Loucy (cell line): ENCODE measurements at regions not wholly inside any gene's neighbourhood (a gene's known extent, or its start where the extent isn't known, plus 50 kb on each side); places are given as distances from the start of the nearest gene placed in this dataset.

Experiments
- H2AFZ ChIP-seq: fragments of 200-600 bp; sonication (generic); 2 replicates; pipeline ENCODE4 v1.6.0; 2016; ENCODE audit warnings: antibody characterized with exemption, mild to moderate bottlenecking, low read length, moderate library complexity
- H3F3A ChIP-seq: fragments of 200-600 bp; 2 replicates; pipeline ENCODE4 v1.6.0; 2016; ENCODE audit warnings: antibody characterized with exemption, low read depth, mild to moderate bottlenecking
- H3K27me3 ChIP-seq: fragments of 200-600 bp; sonication (generic); 2 replicates; pipeline ENCODE4 v1.6.1; 2014; ENCODE audit warnings: low read length, mild to moderate bottlenecking; ENCODE audit not compliant: insufficient read depth, poor library complexity, severe bottlenecking
- H3K36me3 ChIP-seq: fragments of 200-600 bp; sonication (generic); 2 replicates; pipeline ENCODE4 v1.6.1; 2016; ENCODE audit warnings: low read length; ENCODE audit not compliant: insufficient read depth
- H3K4me1 ChIP-seq: fragments of 200-600 bp; sonication (generic); 2 replicates; pipeline ENCODE4 v1.5.1; 2014; ENCODE audit warnings: low read length, mild to moderate bottlenecking; ENCODE audit not compliant: insufficient read depth, poor library complexity, severe bottlenecking
- H3K4me2 ChIP-seq: fragments of 200-600 bp; sonication (generic); 2 replicates; pipeline ENCODE4 v1.6.0; 2014; ENCODE audit warnings: antibody characterized with exemption, low read length, low read depth, mild to moderate bottlenecking; ENCODE audit not compliant: poor library complexity, severe bottlenecking
- H3K4me3 ChIP-seq: fragments of 200-600 bp; sonication (generic); 2 replicates; pipeline ENCODE4 v1.5.1; 2014; ENCODE audit warnings: low read length, mild to moderate bottlenecking, mixed read lengths; ENCODE audit not compliant: poor library complexity, severe bottlenecking
- H3K79me2 ChIP-seq: fragments of 200-600 bp; sonication (generic); 2 replicates; pipeline ENCODE4 v1.6.1; 2014; ENCODE audit warnings: low read length; ENCODE audit not compliant: insufficient read depth
- H3K9ac ChIP-seq: fragments of 200-600 bp; sonication (generic); 2 replicates; pipeline ENCODE4 v1.6.0; 2014; ENCODE audit warnings: mild to moderate bottlenecking, low read depth, low read length, moderate library complexity; ENCODE audit not compliant: poor library complexity, severe bottlenecking
- H3K9me2 ChIP-seq: fragments of 200-600 bp; sonication (generic); replicated peaks from 2 replicates; pipeline ENCODE4 v1.6.1; 2016; ENCODE audit warnings: low read depth, low read length, mixed read lengths
- H3K9me3 ChIP-seq: fragments of 200-600 bp; sonication (generic); 2 replicates; pipeline ENCODE4 v1.6.1; 2014; ENCODE audit warnings: mild to moderate bottlenecking, antibody characterized with exemption, low read length, low read depth; ENCODE audit not compliant: insufficient read depth
- H4K20me1 ChIP-seq: fragments of 200-600 bp; sonication (generic); 2 replicates; pipeline ENCODE4 v1.6.0; 2014; ENCODE audit warnings: antibody characterized with exemption, low read length, mild to moderate bottlenecking; ENCODE audit not compliant: insufficient read depth, poor library complexity, severe bottlenecking
- EZH2phosphoT487 ChIP-seq: fragments of 200-600 bp; IDR thresholded peaks from 2 replicates; pipeline ENCODE4 v1.6.1; 2018; ENCODE audit warnings: antibody characterized with exemption, mild to moderate bottlenecking, moderate library complexity, borderline replicate concordance
- TF ChIP-seq, protein P1 (sequence below): fragments of 200-600 bp; sonication (generic); conservative IDR thresholded peaks from 2 replicates; pipeline ENCODE4 v1.5.1; 2014; ENCODE audit warnings: mild to moderate bottlenecking, antibody characterized with exemption, low read length

- no peak overlapping the region for H2AFZ ChIP-seq
- H3K79me2 ChIP-seq: no peaks in the 10 kb centered on the region
- H3F3A ChIP-seq: no peaks in the 10 kb centered on the region
- H3K9me2 ChIP-seq: no peaks in the 10 kb centered on the region
- H3K4me2 ChIP-seq: no peak overlapping the region
- no peaks in the 10 kb centered on the region for H3K9me3 ChIP-seq
- peaks cover 38% of the 10 kb centered on the region; the same call in 1 of the 2 replicates for H3K36me3 ChIP-seq
- no peak overlapping the region for H3K4me3 ChIP-seq
- no peak overlapping the region for H3K9ac ChIP-seq
- H3K27me3 ChIP-seq: no peaks in the 10 kb centered on the region
- H3K4me1 ChIP-seq: no peaks in the 10 kb centered on the region
- no peaks in the 10 kb centered on the region for H4K20me1 ChIP-seq
- TF ChIP-seq, protein P1, sequence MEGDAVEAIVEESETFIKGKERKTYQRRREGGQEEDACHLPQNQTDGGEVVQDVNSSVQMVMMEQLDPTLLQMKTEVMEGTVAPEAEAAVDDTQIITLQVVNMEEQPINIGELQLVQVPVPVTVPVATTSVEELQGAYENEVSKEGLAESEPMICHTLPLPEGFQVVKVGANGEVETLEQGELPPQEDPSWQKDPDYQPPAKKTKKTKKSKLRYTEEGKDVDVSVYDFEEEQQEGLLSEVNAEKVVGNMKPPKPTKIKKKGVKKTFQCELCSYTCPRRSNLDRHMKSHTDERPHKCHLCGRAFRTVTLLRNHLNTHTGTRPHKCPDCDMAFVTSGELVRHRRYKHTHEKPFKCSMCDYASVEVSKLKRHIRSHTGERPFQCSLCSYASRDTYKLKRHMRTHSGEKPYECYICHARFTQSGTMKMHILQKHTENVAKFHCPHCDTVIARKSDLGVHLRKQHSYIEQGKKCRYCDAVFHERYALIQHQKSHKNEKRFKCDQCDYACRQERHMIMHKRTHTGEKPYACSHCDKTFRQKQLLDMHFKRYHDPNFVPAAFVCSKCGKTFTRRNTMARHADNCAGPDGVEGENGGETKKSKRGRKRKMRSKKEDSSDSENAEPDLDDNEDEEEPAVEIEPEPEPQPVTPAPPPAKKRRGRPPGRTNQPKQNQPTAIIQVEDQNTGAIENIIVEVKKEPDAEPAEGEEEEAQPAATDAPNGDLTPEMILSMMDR: no peak
- no peak for TF ChIP-seq EZH2phosphoT487
These were observed 199.5 kb downstream of the SIPA1L2 start for GRCh38 chr1:232430467-232430866.

GRCh38 chr1:232428786-232429530 lies 201.0 kb downstream of the SIPA1L2 start:
- Histone ChIP-seq H3F3A (no peaks in the 10 kb centered on the region), H3K27me3 (no peaks in the 10 kb centered on the region), H2AFZ (no peak overlapping the region), H3K4me2 (no peak overlapping the region), H3K4me3 (no peak overlapping the region), H3K9ac (no peak overlapping the region), H3K4me1 (no peaks in the 10 kb centered on the region), H3K36me3 (peaks cover 30% of the 10 kb centered on the region; the same call in 1 of the 2 replicates), H3K9me2 (no peaks in the 10 kb centered on the region), H3K9me3 (no peaks in the 10 kb centered on the region), H3K79me2 (no peaks in the 10 kb centered on the region), H4K20me1 (no peaks in the 10 kb centered on the region)
- TF ChIP-seq, protein P1: no peak
- no peak for TF ChIP-seq EZH2phosphoT487

GRCh38 chr1:232428036-232428645 lies 201.8 kb downstream of the SIPA1L2 start:
- H3K9me2 ChIP-seq: no peaks in the 10 kb centered on the region
- H3K79me2 ChIP-seq: no peaks in the 10 kb centered on the region
- no peak for TF ChIP-seq EZH2phosphoT487
- TF ChIP-seq, protein P1: no peak
- H3K9me3 ChIP-seq: no peaks in the 10 kb centered on the region
- no peaks in the 10 kb centered on the region for H3K27me3 ChIP-seq
- H3F3A ChIP-seq: no peaks in the 10 kb centered on the region
- H3K36me3 ChIP-seq: peaks cover 34% of the 10 kb centered on the region; the same call in 1 of the 2 replicates
- no peak overlapping the region for H3K9ac ChIP-seq
- no peak overlapping the region for H3K4me3 ChIP-seq
- H4K20me1 ChIP-seq: no peaks in the 10 kb centered on the region
- H3K4me2 ChIP-seq: no peak overlapping the region
- no peak overlapping the region for H2AFZ ChIP-seq
- H3K4me1 ChIP-seq: no peaks in the 10 kb centered on the region
